ENCODE measurements at regions not wholly inside any gene's neighbourhood (a gene's known extent, or its start where the extent isn't known, plus 50 kb on each side); places are given as distances from the start of the nearest gene placed in this dataset.

DNA sequence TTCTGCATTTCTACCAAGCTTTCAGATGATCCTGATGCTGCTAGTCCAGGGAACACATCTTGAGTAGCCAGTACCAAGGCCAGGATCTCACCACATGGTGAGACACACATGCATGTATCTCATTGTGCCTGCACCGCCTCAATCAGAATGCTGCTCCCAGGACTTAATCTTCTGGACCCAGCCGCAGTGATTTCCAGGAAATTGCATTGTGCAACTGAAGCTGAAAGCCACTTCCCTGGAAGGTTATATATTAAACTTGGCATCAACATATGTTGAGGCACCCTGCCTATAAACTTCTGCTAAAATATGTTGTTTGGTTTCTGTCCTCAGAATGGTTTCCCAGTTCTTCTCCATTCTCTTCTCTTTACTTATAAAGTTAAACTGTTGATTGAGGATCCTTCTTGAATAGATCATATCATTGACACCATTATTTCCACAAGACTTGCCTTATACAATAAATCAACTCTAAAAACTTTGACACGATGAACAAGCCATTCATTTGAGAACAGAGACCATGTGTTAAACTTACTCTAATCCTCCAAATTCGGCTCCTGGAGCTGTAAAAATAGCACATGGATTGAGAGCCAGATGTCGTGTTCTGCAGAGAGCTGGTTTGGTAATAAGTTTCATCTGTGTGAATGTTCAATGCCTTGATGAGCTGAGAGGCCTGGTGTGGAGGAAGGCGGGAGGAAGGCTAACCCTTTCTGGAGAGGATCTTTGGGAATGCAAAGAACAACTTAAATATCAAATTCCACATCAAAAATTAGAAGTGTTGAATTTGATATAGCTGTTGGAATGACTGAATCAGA is 65.0 kb upstream of the PCSK2 start:
- POLR2A ChIA-PET = no interaction called here
- H3K4me3 ChIP-seq (ENCODE audit: low read depth, low read length) = no peak overlapping the region
- TF ChIP-seq SCRT2 (tag by site-specific recombination; IDR thresholded peaks at IDR 0.05) (no peak), ZBTB1 (tag by site-specific recombination; IDR thresholded peaks at IDR 0.05) (no peak), ZBTB8A (tag by site-specific recombination; IDR thresholded peaks at IDR 0.05) (no peak), ZNF138 (tag by site-specific recombination; IDR thresholded peaks at IDR 0.05; ENCODE audit: borderline replicate concordance) (no peak), ZFP37 (tag by site-specific recombination; IDR thresholded peaks at IDR 0.05) (no peak), ZNF792 (tag by site-specific recombination; IDR thresholded peaks at IDR 0.05) (no peak), ZNF292 (tag by site-specific recombination; IDR thresholded peaks at IDR 0.05; ENCODE audit: borderline replicate concordance, low read depth) (no peak), ZNF302 (tag by site-specific recombination; IDR thresholded peaks at IDR 0.05; ENCODE audit: low read depth) (no peak), ZNF202 (tag by site-specific recombination; IDR thresholded peaks at IDR 0.05; ENCODE audit: borderline replicate concordance) (no peak), ZNF658 (tag by site-specific recombination; IDR thresholded peaks at IDR 0.05) (no peak), ZNF530 (tag by site-specific recombination; IDR thresholded peaks at IDR 0.05; ENCODE audit: low read depth) (no peak), ELK4 (IDR thresholded peaks at IDR 0.05; ENCODE audit: borderline replicate concordance, low read depth, low read length) (no peak), ZNF2 (tag by site-specific recombination; IDR thresholded peaks at IDR 0.05) (no peak), ZNF610 (tag by site-specific recombination; IDR thresholded peaks at IDR 0.05; ENCODE audit: borderline replicate concordance) (no peak), SP3 (tag by site-specific recombination; IDR thresholded peaks at IDR 0.05) (no peak)
- H3K9me3 ChIP-seq (ENCODE audit: control insufficient read depth, insufficient read depth, low read depth, low read length) = no peaks in the 10 kb centered on the region
- no peak overlapping the region for H3K27ac ChIP-seq (ENCODE audit: extremely low read depth, low read depth, low read length)
- H3K36me3 ChIP-seq (ENCODE audit: control insufficient read depth in 2 of 2, insufficient read depth in 1 of 2, low read length in 2 of 2) = no peaks in the 10 kb centered on the region
- CTCF ChIA-PET = no interaction called here
- no peaks in the 10 kb centered on the region for H3K4me1 ChIP-seq (ENCODE audit: control insufficient read depth, insufficient read depth, low read length)

DNA sequence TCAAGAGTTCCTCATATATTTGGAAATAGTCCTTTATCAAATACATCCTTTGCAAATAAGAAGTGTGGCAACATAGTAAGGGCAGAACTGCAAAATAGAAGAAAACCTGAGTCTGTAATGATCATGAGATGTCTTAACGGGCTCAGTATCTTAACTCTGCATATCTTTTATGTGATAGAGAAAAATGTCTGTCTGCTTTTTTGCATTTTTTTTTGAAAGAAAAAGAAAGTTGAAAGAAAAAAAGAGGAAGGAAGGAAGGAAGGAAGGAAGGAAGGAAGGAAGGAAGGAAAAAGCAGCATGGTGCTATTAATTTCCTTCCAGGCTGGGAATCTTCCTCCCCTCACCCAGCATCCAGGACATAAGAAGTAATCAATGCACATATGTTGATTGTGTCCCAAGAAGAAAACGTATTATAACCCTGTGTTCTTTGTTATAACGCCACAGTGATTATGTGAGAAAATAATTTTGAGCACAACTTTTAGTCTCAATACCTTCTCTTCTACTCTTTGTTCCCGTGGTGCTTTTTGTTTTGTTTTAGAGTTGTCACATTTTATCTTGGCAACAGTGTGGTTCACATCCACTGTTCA is 58.7 kb upstream of the PCSK2 start:
- POLR2A ChIA-PET = no interaction called here
- CTCF ChIA-PET = interaction anchor here (1.0 kb wide), 1 partner anchor 367 kb away, joined by 3 read pairs; no protein-coding TSS in a partner anchor
- TF ChIP-seq, protein P1, sequence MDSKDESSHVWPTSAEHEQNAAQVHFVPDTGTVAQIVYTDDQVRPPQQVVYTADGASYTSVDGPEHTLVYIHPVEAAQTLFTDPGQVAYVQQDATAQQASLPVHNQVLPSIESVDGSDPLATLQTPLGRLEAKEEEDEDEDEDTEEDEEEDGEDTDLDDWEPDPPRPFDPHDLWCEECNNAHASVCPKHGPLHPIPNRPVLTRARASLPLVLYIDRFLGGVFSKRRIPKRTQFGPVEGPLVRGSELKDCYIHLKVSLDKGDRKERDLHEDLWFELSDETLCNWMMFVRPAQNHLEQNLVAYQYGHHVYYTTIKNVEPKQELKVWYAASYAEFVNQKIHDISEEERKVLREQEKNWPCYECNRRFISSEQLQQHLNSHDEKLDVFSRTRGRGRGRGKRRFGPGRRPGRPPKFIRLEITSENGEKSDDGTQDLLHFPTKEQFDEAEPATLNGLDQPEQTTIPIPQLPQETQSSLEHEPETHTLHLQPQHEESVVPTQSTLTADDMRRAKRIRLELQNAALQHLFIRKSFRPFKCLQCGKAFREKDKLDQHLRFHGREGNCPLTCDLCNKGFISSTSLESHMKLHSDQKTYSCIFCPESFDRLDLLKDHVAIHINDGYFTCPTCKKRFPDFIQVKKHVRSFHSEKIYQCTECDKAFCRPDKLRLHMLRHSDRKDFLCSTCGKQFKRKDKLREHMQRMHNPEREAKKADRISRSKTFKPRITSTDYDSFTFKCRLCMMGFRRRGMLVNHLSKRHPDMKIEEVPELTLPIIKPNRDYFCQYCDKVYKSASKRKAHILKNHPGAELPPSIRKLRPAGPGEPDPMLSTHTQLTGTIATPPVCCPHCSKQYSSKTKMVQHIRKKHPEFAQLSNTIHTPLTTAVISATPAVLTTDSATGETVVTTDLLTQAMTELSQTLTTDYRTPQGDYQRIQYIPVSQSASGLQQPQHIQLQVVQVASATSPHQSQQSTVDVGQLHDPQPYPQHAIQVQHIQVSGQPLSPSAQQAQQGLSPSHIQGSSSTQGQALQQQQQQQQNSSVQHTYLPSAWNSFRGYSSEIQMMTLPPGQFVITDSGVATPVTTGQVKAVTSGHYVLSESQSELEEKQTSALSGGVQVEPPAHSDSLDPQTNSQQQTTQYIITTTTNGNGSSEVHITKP (tag by site-specific recombination; IDR thresholded peaks at IDR 0.05) = no peak
- TF ChIP-seq ZNF701 (tag by site-specific recombination; IDR thresholded peaks at IDR 0.05) (no peak), ZNF2 (tag by site-specific recombination; IDR thresholded peaks at IDR 0.05) (no peak), ZNF777 (tag by site-specific recombination; IDR thresholded peaks at IDR 0.05; ENCODE audit: borderline replicate concordance) (no peak), ZSCAN16 (tag by site-specific recombination; IDR thresholded peaks at IDR 0.05) (no peak), ZNF692 (tag by site-specific recombination; IDR thresholded peaks at IDR 0.05) (no peak), ZNF548 (tag by site-specific recombination; IDR thresholded peaks at IDR 0.05) (no peak), ZNF571 (tag by site-specific recombination; IDR thresholded peaks at IDR 0.05) (no peak), ZNF202 (tag by site-specific recombination; IDR thresholded peaks at IDR 0.05; ENCODE audit: borderline replicate concordance) (no peak), SCRT1 (tag by site-specific recombination; IDR thresholded peaks at IDR 0.05; ENCODE audit: borderline replicate concordance) (no peak), ZNF501 (tag by site-specific recombination; IDR thresholded peaks at IDR 0.05) (no peak), ZNF266 (tag by site-specific recombination; IDR thresholded peaks at IDR 0.05; ENCODE audit: low read depth) (no peak), ZFP37 (tag by site-specific recombination; IDR thresholded peaks at IDR 0.05) (no peak), ZNF530 (tag by site-specific recombination; IDR thresholded peaks at IDR 0.05; ENCODE audit: low read depth) (no peak), ZNF473 (tag by site-specific recombination; IDR thresholded peaks at IDR 0.05) (no peak), IKZF3 (tag by site-specific recombination; IDR thresholded peaks at IDR 0.05) (no peak)
- TF ChIP-seq, protein P2, sequence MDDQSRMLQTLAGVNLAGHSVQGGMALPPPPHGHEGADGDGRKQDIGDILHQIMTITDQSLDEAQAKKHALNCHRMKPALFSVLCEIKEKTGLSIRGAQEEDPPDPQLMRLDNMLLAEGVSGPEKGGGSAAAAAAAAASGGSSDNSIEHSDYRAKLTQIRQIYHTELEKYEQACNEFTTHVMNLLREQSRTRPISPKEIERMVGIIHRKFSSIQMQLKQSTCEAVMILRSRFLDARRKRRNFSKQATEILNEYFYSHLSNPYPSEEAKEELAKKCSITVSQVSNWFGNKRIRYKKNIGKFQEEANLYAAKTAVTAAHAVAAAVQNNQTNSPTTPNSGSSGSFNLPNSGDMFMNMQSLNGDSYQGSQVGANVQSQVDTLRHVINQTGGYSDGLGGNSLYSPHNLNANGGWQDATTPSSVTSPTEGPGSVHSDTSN (CRISPR knock-in tag; IDR thresholded peaks at IDR 0.05) = no peak

More for the DNA sequence above, 58.7 kb upstream of the PCSK2 start:
- Histone ChIP-seq H3K4me1 (ENCODE audit: control insufficient read depth, insufficient read depth, low read length) (no peaks in the 10 kb centered on the region), H3K9me3 (ENCODE audit: control insufficient read depth, insufficient read depth, low read depth, low read length) (no peaks in the 10 kb centered on the region), H3K36me3 (ENCODE audit: control insufficient read depth in 2 of 2, insufficient read depth in 1 of 2, low read length in 2 of 2) (no peaks in the 10 kb centered on the region), H3K27ac (ENCODE audit: extremely low read depth, low read depth, low read length) (no peak overlapping the region), H3K4me3 (ENCODE audit: low read depth, low read length) (no peak overlapping the region)

Data from HEK293 (cell line).